OCI-LY1 (cell line): ENCODE measurements at regions not wholly inside any gene's neighbourhood (a gene's known extent, or its start where the extent isn't known, plus 50 kb on each side); places are given as distances from the start of the nearest gene placed in this dataset.

ENCODE experiments used
- H2AFZ ChIP-seq: fragments of 200-600 bp; sonication (generic), shearing (Covaris generic); 2 replicates; pipeline ENCODE4 v1.6.0; 2014; ENCODE audit warnings: antibody characterized with exemption, mild to moderate bottlenecking, low read length
- H3F3A ChIP-seq: fragments of 200-600 bp; sonication (generic), shearing (Covaris generic); 2 replicates; pipeline ENCODE4 v1.6.0; 2014; ENCODE audit warnings: mild to moderate bottlenecking, antibody characterized with exemption, low read length, moderate library complexity; ENCODE audit not compliant: insufficient read depth
- H3K27ac ChIP-seq: fragments of 200-600 bp; sonication (generic); 2 replicates; pipeline ENCODE4 v1.5.1; 2014; ENCODE audit warnings: low read length, mixed run types, mild to moderate bottlenecking, low read depth; ENCODE audit not compliant: poor library complexity, severe bottlenecking
- H3K27me3 ChIP-seq: fragments of 200-600 bp; sonication (generic); 2 replicates; pipeline ENCODE4 v1.6.0; 2014; ENCODE audit warnings: antibody characterized with exemption, mild to moderate bottlenecking, low read length, moderate library complexity; ENCODE audit not compliant: insufficient read depth
- H3K36me3 ChIP-seq: fragments of 200-600 bp; sonication (generic); 2 replicates; pipeline ENCODE4 v1.6.1; 2014; ENCODE audit warnings: mild to moderate bottlenecking, antibody characterized with exemption, low read length, moderate library complexity, mixed read lengths; ENCODE audit not compliant: insufficient read depth
- H3K4me1 ChIP-seq: fragments of 200-600 bp; sonication (generic); 2 replicates; pipeline ENCODE4 v1.5.1; 2014; ENCODE audit warnings: mild to moderate bottlenecking, low read length, moderate library complexity; ENCODE audit not compliant: insufficient read depth, severe bottlenecking
- H3K4me2 ChIP-seq: fragments of 200-600 bp; sonication (generic), shearing (Covaris generic); 2 replicates; pipeline ENCODE4 v1.6.1; 2014; ENCODE audit warnings: low read length
- H3K4me3 ChIP-seq: fragments of 200-600 bp; sonication (generic); 2 replicates; pipeline ENCODE4 v1.5.1; 2014; ENCODE audit warnings: low read length, low read depth, mild to moderate bottlenecking, mixed read lengths; ENCODE audit not compliant: poor library complexity, severe bottlenecking
- H3K79me2 ChIP-seq: fragments of 200-600 bp; shearing (Covaris generic); 2 replicates; pipeline ENCODE4 v1.6.1; 2016; ENCODE audit warnings: mixed run types, low read length, mixed read lengths; ENCODE audit not compliant: insufficient read depth
- H3K9ac ChIP-seq: fragments of 200-600 bp; sonication (generic), shearing (Covaris generic); 2 replicates; pipeline ENCODE4 v1.6.1; 2014; ENCODE audit warnings: mild to moderate bottlenecking, low read length, mixed read lengths
- H3K9me2 ChIP-seq: fragments of 200-600 bp; sonication (generic), shearing (Covaris generic); 2 replicates; pipeline ENCODE4 v1.6.1; 2014; ENCODE audit warnings: low read depth, mild to moderate bottlenecking, low read length, mixed read lengths
- H3K9me3 ChIP-seq: fragments of 200-600 bp; shearing (Covaris generic); 2 replicates; pipeline ENCODE4 v1.6.1; 2014; ENCODE audit warnings: low read length, mixed read lengths
- H4K20me1 ChIP-seq: fragments of 200-600 bp; sonication (generic), shearing (Covaris generic); 2 replicates; pipeline ENCODE4 v1.6.0; 2016; ENCODE audit warnings: mild to moderate bottlenecking, low read length; ENCODE audit not compliant: insufficient read depth
- EZH2 ChIP-seq: fragments of 200-600 bp; sonication (generic), shearing (Covaris generic); IDR thresholded peaks from 2 replicates; pipeline ENCODE4 v1.8.0; 2017; ENCODE audit warnings: borderline replicate concordance, mixed run types, mild to moderate bottlenecking, antibody characterized with exemption, low read length, moderate library complexity, mixed read lengths
- TF ChIP-seq, protein P1 (sequence below): fragments of 200-600 bp; sonication (generic), shearing (Covaris generic); IDR thresholded peaks from 2 replicates; pipeline ENCODE4 v1.5.1; 2017; ENCODE audit warnings: mild to moderate bottlenecking, antibody characterized with exemption, low read length, moderate library complexity, mixed read lengths

DNA sequence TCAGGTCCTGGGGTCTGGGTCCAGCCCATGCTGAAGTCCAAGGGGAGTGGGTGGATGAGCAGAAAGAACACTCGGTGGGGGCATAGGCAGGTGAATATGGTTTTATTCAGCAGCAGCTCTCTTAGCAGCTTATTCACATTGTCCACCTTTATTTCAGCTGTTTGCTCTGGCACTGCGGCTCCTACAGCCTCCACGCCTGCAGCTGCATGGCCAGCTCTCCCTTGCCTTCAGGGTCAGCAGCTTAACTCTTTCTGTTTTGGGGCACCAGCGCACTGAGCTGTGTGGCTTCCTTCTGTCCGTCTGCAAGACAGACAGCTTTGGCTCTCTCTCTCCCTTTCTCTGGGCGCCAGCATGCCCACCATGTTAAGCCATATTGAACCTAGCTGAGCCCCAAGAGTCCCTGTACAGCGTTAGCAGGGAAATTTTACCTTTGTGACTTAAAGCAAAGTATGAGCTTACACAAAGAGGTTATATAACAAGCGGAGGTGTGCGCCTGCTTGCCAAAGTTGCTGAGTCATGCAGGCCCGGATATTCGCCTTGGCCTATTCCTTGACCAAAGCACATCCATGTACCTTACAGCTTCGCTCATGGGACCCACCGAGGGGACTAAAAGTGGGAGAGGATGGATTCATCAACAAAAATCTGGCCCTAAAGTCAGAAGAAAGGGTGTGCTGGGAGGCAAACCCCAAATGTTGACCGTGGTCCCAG, 170.1 kb upstream of the PFN2 start:
- no peaks in the 10 kb centered on the region for H3K4me1 ChIP-seq
- H3K4me2 ChIP-seq, result no peak overlapping the region
- H3K9me3 ChIP-seq, result no peaks in the 10 kb centered on the region
- no peak overlapping the region for H3K9ac ChIP-seq
- no peaks in the 10 kb centered on the region for H4K20me1 ChIP-seq
- H3F3A ChIP-seq, result no peaks in the 10 kb centered on the region
- no peak overlapping the region for H3K27ac ChIP-seq
- TF ChIP-seq, protein P1, sequence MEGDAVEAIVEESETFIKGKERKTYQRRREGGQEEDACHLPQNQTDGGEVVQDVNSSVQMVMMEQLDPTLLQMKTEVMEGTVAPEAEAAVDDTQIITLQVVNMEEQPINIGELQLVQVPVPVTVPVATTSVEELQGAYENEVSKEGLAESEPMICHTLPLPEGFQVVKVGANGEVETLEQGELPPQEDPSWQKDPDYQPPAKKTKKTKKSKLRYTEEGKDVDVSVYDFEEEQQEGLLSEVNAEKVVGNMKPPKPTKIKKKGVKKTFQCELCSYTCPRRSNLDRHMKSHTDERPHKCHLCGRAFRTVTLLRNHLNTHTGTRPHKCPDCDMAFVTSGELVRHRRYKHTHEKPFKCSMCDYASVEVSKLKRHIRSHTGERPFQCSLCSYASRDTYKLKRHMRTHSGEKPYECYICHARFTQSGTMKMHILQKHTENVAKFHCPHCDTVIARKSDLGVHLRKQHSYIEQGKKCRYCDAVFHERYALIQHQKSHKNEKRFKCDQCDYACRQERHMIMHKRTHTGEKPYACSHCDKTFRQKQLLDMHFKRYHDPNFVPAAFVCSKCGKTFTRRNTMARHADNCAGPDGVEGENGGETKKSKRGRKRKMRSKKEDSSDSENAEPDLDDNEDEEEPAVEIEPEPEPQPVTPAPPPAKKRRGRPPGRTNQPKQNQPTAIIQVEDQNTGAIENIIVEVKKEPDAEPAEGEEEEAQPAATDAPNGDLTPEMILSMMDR, result no peak
- TF ChIP-seq EZH2, result no peak
- H3K27me3 ChIP-seq, result no peaks in the 10 kb centered on the region
- no peaks in the 10 kb centered on the region for H3K36me3 ChIP-seq
- no peaks in the 10 kb centered on the region for H3K9me2 ChIP-seq
- H3K4me3 ChIP-seq, result no peak overlapping the region
- H3K79me2 ChIP-seq, result no peaks in the 10 kb centered on the region
- H2AFZ ChIP-seq, result no peak overlapping the region

DNA sequence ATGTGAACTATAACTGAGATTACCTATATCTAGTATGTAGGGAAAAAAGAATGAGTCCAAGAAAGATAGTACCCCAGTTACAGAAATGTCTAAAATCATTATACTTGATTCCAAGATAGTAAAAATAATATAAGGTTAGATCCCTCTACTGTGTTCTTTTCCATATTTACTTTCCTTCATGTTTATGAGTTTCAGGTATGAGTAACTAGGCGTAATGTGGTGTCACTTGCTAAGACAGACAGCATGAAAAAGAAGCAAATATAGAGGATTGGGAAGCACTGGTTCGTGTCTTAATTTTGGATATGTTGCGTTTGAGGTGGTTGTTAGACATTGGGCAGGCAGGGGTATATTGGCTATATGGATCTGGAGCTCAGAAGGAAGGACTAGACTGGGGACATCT, 168.1 kb upstream of the PFN2 start:
- Histone ChIP-seq H3K9ac (no peak overlapping the region), H3K9me2 (no peaks in the 10 kb centered on the region), H3K79me2 (no peaks in the 10 kb centered on the region), H3K27ac (no peak overlapping the region), H3K27me3 (no peaks in the 10 kb centered on the region), H4K20me1 (no peaks in the 10 kb centered on the region), H3K4me2 (no peak overlapping the region), H3K4me3 (no peak overlapping the region), H3K9me3 (no peaks in the 10 kb centered on the region), H3K4me1 (no peaks in the 10 kb centered on the region), H3F3A (no peaks in the 10 kb centered on the region), H3K36me3 (no peaks in the 10 kb centered on the region), H2AFZ (no peak overlapping the region)
- TF ChIP-seq EZH2, result no peak
- TF ChIP-seq, protein P1, result no peak

DNA sequence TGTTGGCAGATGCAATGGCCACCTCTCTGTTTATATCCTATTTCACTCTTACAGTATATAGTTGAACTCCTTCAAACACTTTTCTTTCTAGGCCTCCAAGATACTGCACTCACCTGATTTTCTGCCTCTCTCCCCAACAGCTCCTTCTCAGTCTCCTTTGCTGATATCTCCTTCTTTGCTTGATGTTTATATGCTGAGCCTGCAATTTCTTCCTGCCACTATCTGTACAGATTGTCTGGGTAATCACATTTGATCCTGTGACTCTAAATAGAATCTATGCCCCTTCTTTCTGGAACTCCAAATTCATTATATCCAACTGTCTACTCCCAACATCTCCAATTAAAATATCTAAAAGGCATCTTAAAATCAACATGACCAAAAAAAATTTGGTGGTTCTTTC, 165.5 kb upstream of the PFN2 start:
- Histone ChIP-seq H3K4me2 (no peak overlapping the region), H3F3A (no peaks in the 10 kb centered on the region), H2AFZ (no peak overlapping the region), H4K20me1 (no peaks in the 10 kb centered on the region), H3K4me3 (no peak overlapping the region), H3K9me3 (no peaks in the 10 kb centered on the region), H3K9ac (no peak overlapping the region), H3K4me1 (peaks cover 8% of the 10 kb centered on the region), H3K27ac (no peak overlapping the region), H3K79me2 (no peaks in the 10 kb centered on the region), H3K36me3 (no peaks in the 10 kb centered on the region), H3K9me2 (no peaks in the 10 kb centered on the region), H3K27me3 (no peaks in the 10 kb centered on the region)
- TF ChIP-seq, protein P1, result no peak
- TF ChIP-seq EZH2, result no peak
